PC-3 (cell line): ENCODE measurements at regions not wholly inside any gene's neighbourhood (a gene's known extent, or its start where the extent isn't known, plus 50 kb on each side); places are given as distances from the start of the nearest gene placed in this dataset.

Source experiments
- EZH2 ChIP-seq: fragments of 300-600 bp; sonication (generic); IDR thresholded peaks from one replicate; pipeline ENCODE4 v1.6.1; 2017; ENCODE audit warnings: antibody characterized with exemption, mild to moderate bottlenecking, low read length; ENCODE audit not compliant: unreplicated experiment
- EZH2phosphoT487 ChIP-seq: fragments of 300-600 bp; sonication (generic); IDR thresholded peaks from 2 replicates; pipeline ENCODE4 v1.6.1; 2018; ENCODE audit warnings: mild to moderate bottlenecking, antibody characterized with exemption, low read length, borderline replicate concordance
- TF ChIP-seq, protein P1 (sequence below): fragments of 300-600 bp; sonication (generic); conservative IDR thresholded peaks from 2 replicates; pipeline ENCODE4 v1.5.1; 2017; ENCODE audit warnings: antibody characterized with exemption, low read depth, mild to moderate bottlenecking, low read length

DNA sequence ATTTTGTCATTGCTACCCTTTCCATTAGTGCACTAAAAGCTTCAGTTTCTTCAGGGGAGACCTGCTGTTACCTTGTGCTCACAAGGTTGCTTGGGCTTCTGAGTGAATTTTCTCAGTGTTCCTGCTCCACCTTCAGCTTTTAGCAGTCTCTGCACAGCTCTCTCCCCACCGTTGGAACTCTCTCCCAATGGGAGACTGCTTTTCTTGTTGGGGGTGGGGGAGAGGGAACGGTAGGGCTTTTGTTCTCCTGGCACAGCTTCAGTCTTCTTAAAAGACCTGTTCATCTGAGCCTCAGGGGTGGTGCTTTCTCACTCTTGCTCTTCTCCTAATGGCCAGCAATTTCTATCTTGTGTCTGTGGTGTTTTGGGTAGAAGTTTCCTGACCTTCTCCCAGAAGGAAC, 915.7 kb downstream of the EFNA5 start:
- TF ChIP-seq EZH2 (no peak), EZH2phosphoT487 (no peak)
- TF ChIP-seq, protein P1, sequence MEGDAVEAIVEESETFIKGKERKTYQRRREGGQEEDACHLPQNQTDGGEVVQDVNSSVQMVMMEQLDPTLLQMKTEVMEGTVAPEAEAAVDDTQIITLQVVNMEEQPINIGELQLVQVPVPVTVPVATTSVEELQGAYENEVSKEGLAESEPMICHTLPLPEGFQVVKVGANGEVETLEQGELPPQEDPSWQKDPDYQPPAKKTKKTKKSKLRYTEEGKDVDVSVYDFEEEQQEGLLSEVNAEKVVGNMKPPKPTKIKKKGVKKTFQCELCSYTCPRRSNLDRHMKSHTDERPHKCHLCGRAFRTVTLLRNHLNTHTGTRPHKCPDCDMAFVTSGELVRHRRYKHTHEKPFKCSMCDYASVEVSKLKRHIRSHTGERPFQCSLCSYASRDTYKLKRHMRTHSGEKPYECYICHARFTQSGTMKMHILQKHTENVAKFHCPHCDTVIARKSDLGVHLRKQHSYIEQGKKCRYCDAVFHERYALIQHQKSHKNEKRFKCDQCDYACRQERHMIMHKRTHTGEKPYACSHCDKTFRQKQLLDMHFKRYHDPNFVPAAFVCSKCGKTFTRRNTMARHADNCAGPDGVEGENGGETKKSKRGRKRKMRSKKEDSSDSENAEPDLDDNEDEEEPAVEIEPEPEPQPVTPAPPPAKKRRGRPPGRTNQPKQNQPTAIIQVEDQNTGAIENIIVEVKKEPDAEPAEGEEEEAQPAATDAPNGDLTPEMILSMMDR: no peak
